HepG2 (cell line): ENCODE measurements at regions not wholly inside any gene's neighbourhood (a gene's known extent, or its start where the extent isn't known, plus 50 kb on each side); places are given as distances from the start of the nearest gene placed in this dataset.

Experiments used
- FOSL1 ChIP-seq: sonication (generic); formaldehyde crosslinking; IDR thresholded peaks from 2 replicates; pipeline ENCODE4 v1.9.0; 2021; ENCODE audit warnings: missing genetic modification reagents, borderline replicate concordance
- FOSL2 ChIP-seq: sonication (generic); formaldehyde crosslinking; IDR thresholded peaks from 2 replicates; pipeline ENCODE4 v1.4.0; 2020; ENCODE audit warnings: missing genetic modification reagents
- FOXA1 ChIP-seq, 2 experiments: fragments of 450-650 bp in 1 of 2; sonication (generic) in 1 of 2; formaldehyde crosslinking in 1 of 2; IDR thresholded peaks; 2 replicates each; pipeline versions ENCODE4 v1.4.0 to v1.6.1; 2016 to 2020; ENCODE audit warnings: missing genetic modification reagents in 1 of 2
- FOXK2 ChIP-seq: fragments of 450-650 bp; IDR thresholded peaks from 2 replicates; pipeline ENCODE4 v1.6.1; 2016
- GPN1 ChIP-seq: sonication (generic); formaldehyde crosslinking; IDR thresholded peaks from 2 replicates; pipeline ENCODE4 v1.5.1; 2020; ENCODE audit warnings: missing genetic modification reagents, borderline replicate concordance
- GZF1 ChIP-seq: sonication (generic); formaldehyde crosslinking; IDR thresholded peaks from 2 replicates; pipeline ENCODE4 v1.5.1; 2020; ENCODE audit warnings: mild to moderate bottlenecking, missing genetic modification reagents
- HDAC2 ChIP-seq: sonication (generic); formaldehyde crosslinking; IDR thresholded peaks from 2 replicates; pipeline ENCODE4 v1.4.0; 2020; ENCODE audit warnings: missing genetic modification reagents
- HES4 ChIP-seq: sonication (generic); formaldehyde crosslinking; IDR thresholded peaks from 2 replicates; pipeline ENCODE4 v1.9.0; 2021; ENCODE audit warnings: mild to moderate bottlenecking, missing genetic modification reagents, borderline replicate concordance
- KDM1A ChIP-seq: IDR thresholded peaks from 2 replicates; pipeline ENCODE4 v1.6.1; 2016; ENCODE audit warnings: missing compliant biosample characterization
- MED8 ChIP-seq: sonication (generic); formaldehyde crosslinking; IDR thresholded peaks from 2 replicates; pipeline ENCODE4 v1.8.1; 2023; ENCODE audit warnings: mild to moderate bottlenecking, missing genetic modification reagents; ENCODE audit not compliant: insufficient replicate concordance
- MIER2 ChIP-seq: IDR thresholded peaks from 2 replicates; pipeline ENCODE4 v1.6.1; 2016; ENCODE audit warnings: missing biosample characterization, missing genetic modification reagents
- MTF2 ChIP-seq: sonication (generic); formaldehyde crosslinking; IDR thresholded peaks from 2 replicates; pipeline ENCODE4 v1.5.0; 2020; ENCODE audit warnings: missing genetic modification reagents, borderline replicate concordance
- NFYC ChIP-seq: IDR thresholded peaks from 2 replicates; pipeline ENCODE4 v1.6.1; 2016; ENCODE audit warnings: missing genetic modification reagents, missing compliant biosample characterization
- RXRB ChIP-seq: IDR thresholded peaks from 2 replicates; pipeline ENCODE4 v1.6.1; 2016; ENCODE audit warnings: borderline replicate concordance, missing genetic modification reagents, missing compliant biosample characterization
- SP1 ChIP-seq, 2 experiments: fragments of 450-650 bp in 1 of 2; sonication (generic) in 1 of 2; formaldehyde crosslinking in 1 of 2; IDR thresholded peaks; 2 replicates each; pipeline versions ENCODE4 v1.4.0 to v1.6.1; 2016 to 2020; ENCODE audit warnings: missing genetic modification reagents in 1 of 2
- SRSF4 ChIP-seq: fragments of 200-400 bp; formaldehyde crosslinking; IDR thresholded peaks from one replicate; pipeline ENCODE4 v1.6.1; 2018; ENCODE audit warnings: mild to moderate bottlenecking, low read depth, low read length, moderate library complexity; ENCODE audit not compliant: poor library complexity, severe bottlenecking
- THAP9 ChIP-seq: sonication (generic); formaldehyde crosslinking; IDR thresholded peaks from 2 replicates; pipeline ENCODE4; 2020; ENCODE audit warnings: missing genetic modification reagents, mild to moderate bottlenecking, borderline replicate concordance
- ZBTB2 ChIP-seq: sonication (generic); formaldehyde crosslinking; IDR thresholded peaks from 2 replicates; pipeline ENCODE4 v1.8.0; 2022; ENCODE audit warnings: low read depth, missing genetic modification reagents
- ZBTB3 ChIP-seq: sonication (generic); formaldehyde crosslinking; IDR thresholded peaks from 2 replicates; pipeline ENCODE4 v1.4.0; 2020; ENCODE audit warnings: low read depth, mild to moderate bottlenecking, moderate library complexity, missing genetic modification reagents, borderline replicate concordance
- ZFP1 ChIP-seq: IDR thresholded peaks from 2 replicates; pipeline ENCODE4 v1.6.1; 2016
- ZFP36 ChIP-seq: fragments of 150-350 bp; IDR thresholded peaks from 2 replicates; pipeline ENCODE4 v1.6.1; 2018; ENCODE audit warnings: borderline replicate concordance, low read length, low read depth; ENCODE audit not compliant: partially characterized antibody
- ZFP36L2 ChIP-seq: sonication (generic); formaldehyde crosslinking; IDR thresholded peaks from 2 replicates; pipeline ENCODE4 v1.4.0; 2020; ENCODE audit warnings: missing genetic modification reagents
- ZFP62 ChIP-seq: sonication (generic); formaldehyde crosslinking; IDR thresholded peaks from 2 replicates; pipeline ENCODE4 v1.4.0; 2020; ENCODE audit warnings: missing genetic modification reagents
- ZNF33A ChIP-seq: sonication (generic); formaldehyde crosslinking; IDR thresholded peaks from 2 replicates; pipeline ENCODE4 v1.5.1; 2020; ENCODE audit warnings: missing genetic modification reagents, mild to moderate bottlenecking, moderate library complexity, borderline replicate concordance
- ZNF512 ChIP-seq: sonication (generic); formaldehyde crosslinking; IDR thresholded peaks from 2 replicates; pipeline ENCODE4 v1.4.0; 2020; ENCODE audit warnings: mild to moderate bottlenecking, missing genetic modification reagents
- ZNF580 ChIP-seq: IDR thresholded peaks from 2 replicates; pipeline ENCODE4 v1.6.1; 2016; ENCODE audit warnings: low read depth, borderline replicate concordance
- ZNF713 ChIP-seq: sonication (generic); formaldehyde crosslinking; IDR thresholded peaks from 2 replicates; pipeline ENCODE4 v1.4.0; 2020; ENCODE audit warnings: mild to moderate bottlenecking, missing genetic modification reagents
- ZNF83 ChIP-seq: sonication (generic); formaldehyde crosslinking; IDR thresholded peaks from 2 replicates; pipeline ENCODE4 v1.4.0; 2020; ENCODE audit warnings: missing genetic modification reagents, mild to moderate bottlenecking, borderline replicate concordance

- no peak for TF ChIP-seq MIER2
- TF ChIP-seq SRSF4 = no peak
- no peak for TF ChIP-seq MED8
- TF ChIP-seq HES4 = no peak
- no peak for TF ChIP-seq FOXK2
- no peak for TF ChIP-seq ZNF512 (CRISPR knock-in tag)
- no peak for TF ChIP-seq ZNF33A (CRISPR knock-in tag)
- TF ChIP-seq NFYC (CRISPR knock-in tag) = no peak
- no peak for TF ChIP-seq ZBTB2 (CRISPR knock-in tag)
- no peak for TF ChIP-seq SP1 (IDR thresholded peaks at IDR 0.05)
- no peak for TF ChIP-seq SP1 (CRISPR knock-in tag; IDR thresholded peaks at IDR 0.05)
- no peak for TF ChIP-seq FOXA1 (IDR thresholded peaks at IDR 0.05)
- TF ChIP-seq FOXA1 (CRISPR knock-in tag; IDR thresholded peaks at IDR 0.05) = no peak
- TF ChIP-seq ZNF713 (CRISPR knock-in tag) = no peak
- no peak for TF ChIP-seq KDM1A
- TF ChIP-seq GZF1 (CRISPR knock-in tag) = no peak
- TF ChIP-seq ZNF580 (CRISPR knock-in tag) = no peak
- no peak for TF ChIP-seq HDAC2
- TF ChIP-seq FOSL1 (CRISPR knock-in tag) = peak; percentile 73
- no peak for TF ChIP-seq ZFP36
- TF ChIP-seq ZNF83 (CRISPR knock-in tag) = no peak
- peak; percentile 30; the same call in 1 of the 2 replicates for TF ChIP-seq RXRB (CRISPR knock-in tag)
- TF ChIP-seq THAP9 (CRISPR knock-in tag) = no peak
- no peak for TF ChIP-seq MTF2 (CRISPR knock-in tag)
- no peak for TF ChIP-seq ZFP62 (CRISPR knock-in tag)
- TF ChIP-seq FOSL2 (CRISPR knock-in tag) = peak; percentile 90
- no peak for TF ChIP-seq GPN1 (CRISPR knock-in tag)
- no peak for TF ChIP-seq ZBTB3
- TF ChIP-seq ZFP1 (CRISPR knock-in tag) = no peak
- no peak for TF ChIP-seq ZFP36L2 (CRISPR knock-in tag)
Observed at GRCh38 chr10:28105561-28105960, 106.7 kb upstream of the ODAD2 start (continued).
